ENCODE measurements at regions not wholly inside any gene's neighbourhood (a gene's known extent, or its start where the extent isn't known, plus 50 kb on each side); places are given as distances from the start of the nearest gene placed in this dataset.

DNA sequence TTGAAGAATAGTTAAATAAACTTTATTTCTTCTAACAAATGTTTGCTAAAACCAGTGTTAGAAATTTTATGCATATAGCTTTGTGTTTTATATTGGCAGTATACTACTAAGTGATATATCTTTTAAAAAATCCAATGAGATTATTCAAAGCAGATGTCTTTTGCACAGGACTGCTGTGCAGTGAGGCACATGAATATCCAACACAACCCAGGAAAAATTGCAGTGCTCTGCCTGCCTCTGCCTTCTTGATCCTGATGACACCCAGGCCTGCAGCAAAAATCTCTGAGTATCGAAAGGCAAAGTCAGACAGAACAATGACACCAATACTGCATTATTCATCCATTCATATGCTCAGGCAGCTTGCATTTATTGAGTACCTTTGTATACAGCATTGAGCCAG lies 1076.5 kb upstream of the ARRDC3 start:
- DNase-seq: no peak

DNA sequence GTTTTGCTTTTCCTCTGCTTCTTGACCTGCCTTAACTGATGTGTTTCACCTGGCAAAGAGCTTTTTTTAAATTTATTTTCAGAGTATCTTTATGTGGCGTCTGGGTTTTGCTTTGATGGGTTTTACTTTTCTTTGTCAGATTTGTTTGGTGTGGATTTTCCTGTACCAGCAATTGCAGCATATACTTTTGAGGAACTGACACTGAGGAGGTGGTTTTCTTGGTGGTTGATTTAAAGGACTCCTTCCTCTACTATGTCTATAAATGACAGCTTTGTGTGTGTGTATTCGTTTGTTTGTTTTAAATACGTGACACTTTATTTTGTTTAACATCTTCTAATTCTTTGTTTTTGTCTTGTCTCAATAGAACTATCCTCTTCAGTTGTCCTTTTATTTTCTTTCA lies 1071.9 kb upstream of the ARRDC3 start:
- no peak for DNase-seq

DNA sequence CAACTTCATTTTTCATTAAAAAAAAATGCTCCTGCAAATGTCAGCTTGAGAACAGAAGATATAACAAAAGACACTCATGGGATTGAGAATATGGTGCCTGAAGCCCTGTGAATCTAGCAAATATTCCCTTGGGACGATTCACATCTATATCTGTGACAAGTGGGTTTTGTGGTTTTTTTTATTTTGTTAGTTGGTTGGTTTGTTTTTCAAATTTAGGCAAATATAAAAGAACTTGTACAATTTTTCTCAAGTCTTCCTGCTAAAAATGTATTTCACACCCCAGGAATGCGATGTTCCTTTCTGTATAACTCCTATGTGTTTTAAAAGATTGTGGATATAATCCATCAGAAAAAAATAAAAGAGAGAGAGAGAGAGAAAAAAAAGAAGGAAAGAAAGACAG lies 1061.8 kb upstream of the ARRDC3 start:
- no peak for DNase-seq

DNA sequence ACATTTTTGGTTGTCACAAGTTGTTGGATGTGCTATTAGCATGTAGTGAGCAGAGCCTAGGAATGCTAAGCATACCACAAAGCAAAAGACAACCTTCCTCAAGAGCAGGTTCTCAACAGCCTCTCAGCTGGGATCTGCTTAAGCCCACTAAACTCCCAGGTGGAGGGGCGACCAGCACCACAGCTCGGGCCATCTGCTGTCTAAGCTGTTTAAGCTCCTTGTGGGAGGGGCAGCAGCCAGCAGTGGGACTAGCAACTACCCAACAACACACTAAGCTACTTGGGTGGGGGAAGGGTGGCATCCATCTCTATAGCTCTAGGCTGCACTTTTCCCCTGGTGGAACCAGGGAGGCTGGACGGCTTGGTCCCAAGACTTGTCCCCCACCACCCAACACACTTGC lies 1052.7 kb upstream of the ARRDC3 start:
- no peak for DNase-seq

DNA sequence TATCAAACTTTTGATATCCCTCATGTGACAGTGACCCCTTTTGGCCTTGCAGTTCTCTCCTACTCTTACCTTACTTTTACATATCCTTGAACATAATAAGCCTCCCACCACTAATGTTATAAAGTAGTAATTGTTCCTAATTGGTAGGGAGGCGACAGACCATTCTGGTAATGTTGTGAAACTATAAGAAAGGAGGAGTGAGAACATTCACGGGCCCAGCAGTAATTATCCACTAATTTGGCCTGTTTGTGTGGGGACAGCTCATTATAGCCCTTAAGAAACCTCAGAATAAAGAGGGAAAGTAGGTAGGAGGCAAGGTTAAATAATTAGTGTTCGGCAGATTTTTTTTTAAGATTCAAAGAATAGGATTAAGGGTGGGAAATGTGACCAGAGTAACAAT lies 1046.5 kb upstream of the ARRDC3 start:
- DNase-seq: no peak

DNA sequence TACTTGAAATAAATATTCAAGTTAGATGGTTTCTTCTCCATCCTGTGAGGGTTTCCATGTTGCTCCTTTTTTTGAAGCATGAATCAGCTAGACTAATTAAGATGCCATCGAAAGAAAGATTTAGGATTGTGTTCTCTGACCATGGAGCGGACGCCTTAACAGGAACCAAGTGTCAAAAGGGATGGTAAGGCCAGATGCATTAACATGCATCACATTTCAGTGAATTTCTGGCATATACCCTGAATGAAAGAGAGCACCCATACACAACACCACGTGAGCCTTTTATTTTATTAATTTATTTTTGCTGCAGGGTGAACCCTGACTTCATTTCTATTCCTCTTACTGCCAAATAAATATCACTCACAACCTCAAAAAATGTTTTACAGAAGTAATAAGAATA lies 1045.3 kb upstream of the ARRDC3 start:
- no peak for DNase-seq

DNA sequence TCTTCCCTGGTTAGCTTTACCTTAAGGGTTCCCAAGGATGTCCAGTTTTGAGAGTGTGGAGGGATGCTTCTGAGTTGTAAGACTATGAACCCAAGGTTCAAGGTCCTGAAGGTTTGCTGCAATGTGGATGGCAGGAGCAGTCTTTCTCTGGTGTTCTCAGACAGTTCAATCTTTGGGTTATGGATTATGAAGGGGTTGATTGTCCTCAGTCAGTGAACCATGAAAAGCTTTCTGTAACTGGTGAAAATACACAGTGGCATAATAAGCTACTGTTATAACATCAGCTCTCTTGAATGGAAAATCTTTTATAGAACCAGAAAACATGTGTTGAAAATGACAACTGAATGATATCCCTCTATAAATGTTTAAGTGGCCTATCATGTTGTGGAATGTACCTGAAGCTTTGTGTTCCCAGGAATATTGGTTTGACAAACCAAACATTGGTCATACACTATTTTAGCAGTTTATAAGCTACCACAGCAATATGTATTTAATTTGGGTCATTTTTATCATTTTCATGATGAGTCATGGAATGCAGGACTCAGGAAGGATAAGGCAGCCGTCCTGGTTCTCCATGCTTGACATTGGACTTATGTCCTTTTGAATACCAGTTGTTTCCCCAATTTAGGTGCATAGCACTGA lies 1041.8 kb upstream of the ARRDC3 start:
- DNase-seq: no peak

DNA sequence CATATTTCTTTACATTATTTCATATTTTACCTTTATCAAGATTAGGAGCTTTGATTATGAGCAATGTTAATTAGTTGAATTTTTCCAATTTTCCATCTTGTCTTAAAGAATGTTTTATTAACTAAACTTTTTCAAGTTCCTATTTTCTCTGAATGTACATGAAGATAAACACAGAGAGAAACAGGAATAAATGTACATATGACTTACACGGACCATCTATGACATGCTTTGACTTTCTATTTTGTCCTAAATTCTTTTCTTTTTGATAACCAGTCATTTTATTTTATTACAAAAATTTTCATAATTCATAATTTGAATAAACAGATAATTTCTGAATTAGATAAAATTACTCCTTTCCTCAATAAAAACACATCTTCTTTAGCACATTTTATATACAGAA lies 1038.8 kb upstream of the ARRDC3 start:
- DNase-seq: no peak

DNA sequence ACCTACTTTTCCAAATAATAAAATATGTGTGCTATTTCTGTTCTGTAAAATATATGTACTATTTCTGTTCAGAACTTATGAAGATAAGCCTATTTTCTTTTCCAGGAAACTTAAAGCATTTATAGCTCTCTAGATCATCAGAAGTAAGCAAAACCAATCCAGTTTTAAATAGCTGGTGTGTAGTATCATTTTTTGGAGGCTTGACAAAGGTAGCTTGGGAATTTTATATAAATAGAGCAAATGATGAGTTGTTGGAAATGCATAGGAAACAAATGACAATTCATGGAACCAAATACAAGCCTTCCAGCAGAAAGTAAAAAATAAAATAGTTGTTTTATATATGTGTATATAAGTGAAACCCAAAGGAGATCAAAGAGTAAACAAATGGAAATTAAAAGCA lies 1038.1 kb upstream of the ARRDC3 start:
- DNase-seq: no peak

DNA sequence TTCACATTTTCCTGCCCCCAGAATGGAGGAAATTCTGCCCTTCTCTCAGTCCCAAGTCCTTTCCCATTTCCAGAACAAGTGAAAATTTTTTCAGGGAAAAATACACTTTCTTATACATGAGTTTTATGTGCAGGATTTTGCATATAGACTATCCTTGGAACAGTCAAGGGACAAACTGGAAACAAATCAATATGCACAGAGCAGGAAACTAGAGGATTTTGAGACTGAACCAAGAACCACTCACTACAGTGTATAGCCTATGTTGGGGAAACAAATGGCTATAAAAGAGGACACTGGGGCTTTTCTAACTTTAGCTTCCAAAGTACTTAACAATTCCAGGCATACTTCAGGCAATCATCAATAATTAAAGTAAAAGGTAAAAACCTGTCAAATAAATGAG lies 1036.1 kb upstream of the ARRDC3 start:
- DNase-seq: no peak

DNA sequence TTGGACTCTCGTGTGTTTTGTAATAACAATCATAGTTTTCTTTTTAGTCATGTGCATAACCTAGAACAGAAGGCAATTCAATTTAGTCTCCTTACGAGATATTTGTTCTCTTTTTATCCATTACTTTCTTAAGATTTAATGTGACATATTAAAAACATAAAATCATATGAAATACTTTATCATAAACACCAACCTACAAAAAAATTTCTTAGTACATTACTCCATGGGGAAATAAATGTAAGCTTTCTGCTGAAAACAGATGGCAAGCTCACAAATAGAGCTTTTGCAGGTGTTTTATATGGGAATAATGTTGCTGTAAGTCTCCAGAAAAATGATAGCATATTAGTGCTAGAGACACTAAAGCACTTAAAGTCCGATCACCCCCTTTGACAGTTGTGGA lies 1035.2 kb upstream of the ARRDC3 start:
- DNase-seq: no peak

DNA sequence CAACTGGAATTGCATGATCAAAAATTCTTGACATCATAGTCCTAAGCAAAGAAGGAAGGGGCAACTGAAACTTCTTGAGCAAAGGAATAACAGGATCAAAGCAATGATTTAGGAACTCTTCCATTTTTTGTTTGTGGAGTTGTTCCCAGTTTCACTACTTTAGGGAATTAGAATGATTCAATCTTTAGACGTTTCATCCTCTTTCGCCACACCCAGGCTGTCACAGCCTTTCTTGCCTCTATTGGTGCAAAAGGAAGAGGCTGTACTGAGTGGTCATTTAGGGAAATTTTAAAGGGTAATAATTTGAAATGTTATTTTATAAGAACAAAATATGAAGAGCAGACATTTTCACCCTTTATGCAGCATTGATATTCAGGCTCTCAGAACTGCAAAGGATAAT lies 1026.0 kb upstream of the ARRDC3 start:
- no peak for DNase-seq

DNA sequence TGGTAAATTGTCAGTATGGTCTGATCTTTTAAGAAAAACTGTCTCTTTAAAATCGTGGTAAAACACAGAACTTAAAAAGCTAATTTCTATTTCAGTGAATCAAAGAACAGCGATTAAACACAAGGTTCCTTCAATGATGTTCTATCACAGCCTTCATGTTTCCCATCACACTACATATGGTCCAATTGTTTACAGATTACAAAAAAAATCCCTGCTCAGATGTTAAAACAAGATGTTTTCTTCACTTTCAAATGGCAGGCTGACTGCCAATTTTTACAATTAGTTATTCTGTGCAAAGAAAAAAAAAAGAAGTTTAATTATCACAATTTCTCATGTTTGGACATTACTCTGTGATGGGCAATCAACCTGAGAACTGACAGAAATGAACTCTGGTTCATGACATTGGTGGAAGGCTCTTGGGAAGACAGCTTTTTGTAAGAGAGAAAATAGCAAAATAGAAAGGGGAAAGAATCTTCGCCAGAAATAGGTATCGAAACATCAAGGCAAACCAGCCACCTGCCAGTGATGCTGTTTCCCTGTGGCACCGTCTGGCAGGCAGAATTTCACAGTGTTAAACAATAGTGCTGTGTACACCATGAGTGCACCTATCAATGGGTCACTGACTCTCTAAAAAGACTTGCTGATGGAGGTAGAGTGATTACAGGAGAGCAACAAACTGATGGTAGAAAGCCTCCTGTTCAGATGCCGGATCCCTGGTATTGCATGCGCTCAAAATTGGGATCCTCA lies 1020.0 kb upstream of the ARRDC3 start:
- peak; percentile 32 for DNase-seq

DNA sequence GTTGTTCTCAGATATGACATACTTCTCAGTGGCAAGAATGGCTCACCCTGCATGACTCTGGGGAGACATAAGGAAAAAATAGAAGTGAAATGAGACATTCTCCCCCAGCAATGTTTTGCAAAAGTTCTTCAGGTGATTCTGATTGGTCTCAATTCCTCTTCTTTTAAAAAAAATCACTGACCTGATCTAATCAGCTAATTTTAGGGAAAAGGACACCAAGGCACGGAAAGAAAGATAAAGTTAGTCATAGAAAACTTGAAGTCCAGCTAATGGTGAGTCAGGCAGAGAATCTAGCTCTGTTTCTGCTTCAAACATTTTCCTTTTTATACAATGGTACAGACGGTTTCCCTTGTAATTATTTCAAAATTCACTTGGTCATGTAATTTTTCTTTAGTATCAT lies 1018.9 kb upstream of the ARRDC3 start:
- no peak for DNase-seq

DNA sequence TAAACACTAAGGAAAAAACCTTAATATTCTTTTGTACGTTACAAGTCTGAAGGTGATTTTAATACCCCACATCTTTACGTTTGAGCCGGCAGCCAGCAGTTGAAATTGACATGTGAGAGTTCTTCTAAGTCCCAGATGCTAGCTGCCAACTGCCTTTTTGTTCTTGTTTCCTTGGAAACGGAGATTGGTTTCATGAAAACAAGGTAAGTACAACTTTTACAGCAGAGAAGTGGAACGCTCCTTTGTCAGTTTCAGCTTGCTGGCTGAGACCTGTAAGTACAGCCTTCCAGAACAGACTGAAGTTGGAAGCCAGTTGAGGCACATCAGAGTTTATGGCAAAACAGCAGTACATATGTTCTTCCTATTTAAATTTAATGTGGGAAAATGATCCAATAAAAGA lies 1018.4 kb upstream of the ARRDC3 start:
- DNase-seq: no peak

DNA sequence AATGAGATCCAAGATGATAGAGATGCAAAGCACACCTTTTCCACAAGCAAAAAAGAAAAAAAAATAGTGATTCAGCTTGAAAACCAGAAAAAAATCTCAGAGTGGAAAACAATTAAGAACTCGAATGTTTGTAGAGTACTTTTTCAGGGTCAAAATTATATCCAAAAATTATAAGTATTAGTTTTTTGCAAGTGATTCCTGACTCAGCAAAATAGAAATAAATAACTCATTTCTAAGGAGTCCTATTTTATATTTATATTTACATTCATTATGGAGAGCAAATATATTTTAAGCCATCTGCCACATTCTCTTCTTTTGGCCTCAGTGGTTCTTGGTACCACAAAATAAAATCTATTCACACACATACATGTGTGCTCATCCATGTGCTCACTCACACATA lies 1011.8 kb upstream of the ARRDC3 start:
- DNase-seq: no peak

DNA sequence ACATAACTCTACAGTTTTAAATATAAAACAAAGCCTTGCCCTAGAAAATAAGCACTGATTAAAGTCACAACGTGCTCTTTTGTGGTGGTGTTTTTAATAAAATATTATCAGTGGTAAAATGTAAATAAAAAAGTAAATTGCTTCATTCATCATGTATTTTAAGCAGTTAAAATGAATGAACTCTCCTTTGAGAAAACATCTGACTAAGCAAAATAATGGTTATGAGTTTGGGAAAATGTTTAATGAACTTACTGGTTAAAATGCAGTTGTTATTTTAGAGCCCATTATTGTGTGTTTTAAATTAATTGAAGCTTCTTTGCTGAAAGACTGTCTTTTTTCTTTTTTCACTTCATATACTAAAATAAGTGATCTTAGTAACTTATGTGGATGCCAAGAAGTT lies 1007.5 kb upstream of the ARRDC3 start:
- DNase-seq: no peak

DNA sequence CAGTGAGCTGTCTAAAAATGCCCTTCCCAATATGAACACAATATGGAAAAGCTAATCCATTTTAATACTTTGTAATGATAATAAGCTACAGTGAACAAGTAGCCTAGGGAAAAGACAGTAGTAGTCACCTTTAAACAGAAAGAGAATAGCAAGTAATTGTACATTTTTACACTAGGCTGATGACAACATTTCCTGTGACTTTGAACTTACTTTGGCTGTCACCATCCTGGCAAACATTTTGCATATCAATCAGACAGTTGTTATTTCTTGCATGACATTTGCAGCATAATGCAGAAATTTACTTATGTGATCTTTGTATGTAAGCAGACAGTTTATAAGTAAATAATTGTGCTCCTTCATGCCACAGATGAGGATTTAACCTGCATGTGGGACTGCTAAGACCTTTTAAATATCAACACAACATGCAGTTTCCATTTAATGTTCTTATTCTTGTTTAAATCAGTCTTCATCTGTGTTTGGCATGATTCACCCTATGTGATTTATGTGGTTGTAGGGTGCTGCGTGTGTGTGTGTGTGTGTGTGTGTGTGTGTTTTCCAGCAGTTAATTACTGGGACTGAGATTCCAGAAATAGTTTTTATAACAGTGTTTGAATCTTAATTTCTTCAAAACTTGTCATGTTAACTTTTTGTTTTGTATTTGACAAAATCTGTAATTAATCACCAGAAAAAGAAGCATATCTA lies 997.1 kb upstream of the ARRDC3 start:
- no peak for DNase-seq

DNA sequence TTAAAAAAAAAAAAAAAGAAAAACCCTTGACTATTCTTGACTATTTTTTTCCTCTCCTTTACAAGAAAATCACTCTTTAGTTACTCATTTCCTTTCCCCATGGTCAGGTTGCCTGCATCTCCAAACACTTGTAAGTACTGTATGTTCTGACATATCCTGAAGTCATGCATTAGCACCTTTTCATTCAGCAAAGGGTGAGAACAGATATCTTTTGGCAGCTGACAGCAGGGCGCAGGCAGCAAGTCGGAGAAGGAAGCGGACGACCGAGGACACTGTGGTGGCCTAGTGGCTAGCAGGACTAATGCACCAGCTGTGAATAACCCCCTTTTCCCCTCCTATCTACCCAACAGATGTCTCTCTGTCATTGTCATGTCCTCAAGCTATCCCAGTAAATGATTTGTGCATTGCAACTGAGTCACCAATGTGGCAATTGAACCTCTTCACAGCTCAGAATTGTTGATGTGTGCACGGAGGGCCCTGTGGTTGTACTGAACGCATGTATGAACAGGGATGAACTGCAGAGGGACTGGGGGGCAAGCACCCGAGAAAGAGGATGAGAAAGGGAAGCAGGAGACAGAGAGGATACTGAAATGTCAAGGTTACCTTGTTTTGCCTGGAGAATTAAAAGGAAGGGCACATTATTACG lies 996.0 kb upstream of the ARRDC3 start:
- no peak for DNase-seq

DNA sequence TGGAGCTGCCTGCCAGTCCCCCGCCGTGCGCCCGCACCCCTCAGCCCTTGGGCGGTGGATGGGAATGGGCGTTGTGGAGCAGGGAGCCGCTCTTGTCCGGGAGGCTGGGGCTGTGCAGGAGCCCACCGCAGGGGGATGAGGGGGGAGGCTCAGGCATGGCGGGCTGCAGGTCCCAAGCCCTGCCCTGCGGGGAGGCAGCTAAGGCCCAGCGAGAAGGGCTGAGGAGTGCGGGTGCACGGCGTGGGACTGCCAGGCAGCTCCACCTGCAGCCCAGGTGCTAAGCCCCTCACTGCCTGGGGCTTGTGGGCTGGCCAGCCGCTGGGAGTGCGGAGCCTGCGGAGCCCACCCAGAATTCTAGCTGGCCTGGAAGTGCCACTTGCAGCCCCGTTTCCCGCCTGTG lies 991.7 kb upstream of the ARRDC3 start:
- no peak for DNase-seq

DNA sequence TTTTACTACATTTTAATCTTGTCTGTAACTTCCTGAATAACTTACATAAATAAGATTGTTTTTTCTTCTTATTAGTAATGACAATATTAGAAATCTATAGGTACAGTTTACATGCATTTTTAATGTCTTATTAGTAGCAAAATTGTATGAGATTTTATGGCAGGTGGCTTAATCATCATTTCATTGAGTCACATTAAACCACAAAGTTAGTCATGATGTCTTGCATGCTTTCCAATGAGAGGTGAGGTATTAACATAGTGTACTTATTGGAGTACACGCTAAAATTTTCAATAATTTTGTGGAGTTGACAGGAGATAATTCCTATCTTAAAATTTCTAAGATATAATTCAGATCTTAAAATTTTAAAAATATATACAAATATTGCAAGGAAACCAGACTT lies 989.6 kb upstream of the ARRDC3 start:
- no peak for DNase-seq

DNA sequence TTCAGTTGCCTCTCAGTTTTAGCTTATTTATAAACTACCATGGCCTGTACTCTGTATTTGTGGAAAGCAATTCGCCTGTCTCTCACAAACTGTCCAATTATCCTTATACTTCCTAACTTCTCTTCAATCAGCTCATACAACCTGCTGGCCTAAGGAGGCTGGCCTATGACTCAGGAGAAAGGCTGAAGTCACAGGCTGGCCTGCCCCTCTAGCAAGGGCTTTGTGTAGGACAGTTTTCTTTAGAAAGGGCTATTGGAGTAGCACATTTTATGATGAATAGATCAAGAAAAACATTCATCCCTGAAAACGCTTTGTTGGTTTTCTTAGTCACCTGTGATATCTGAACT lies 988.7 kb upstream of the ARRDC3 start:
- DNase-seq: no peak

DNA sequence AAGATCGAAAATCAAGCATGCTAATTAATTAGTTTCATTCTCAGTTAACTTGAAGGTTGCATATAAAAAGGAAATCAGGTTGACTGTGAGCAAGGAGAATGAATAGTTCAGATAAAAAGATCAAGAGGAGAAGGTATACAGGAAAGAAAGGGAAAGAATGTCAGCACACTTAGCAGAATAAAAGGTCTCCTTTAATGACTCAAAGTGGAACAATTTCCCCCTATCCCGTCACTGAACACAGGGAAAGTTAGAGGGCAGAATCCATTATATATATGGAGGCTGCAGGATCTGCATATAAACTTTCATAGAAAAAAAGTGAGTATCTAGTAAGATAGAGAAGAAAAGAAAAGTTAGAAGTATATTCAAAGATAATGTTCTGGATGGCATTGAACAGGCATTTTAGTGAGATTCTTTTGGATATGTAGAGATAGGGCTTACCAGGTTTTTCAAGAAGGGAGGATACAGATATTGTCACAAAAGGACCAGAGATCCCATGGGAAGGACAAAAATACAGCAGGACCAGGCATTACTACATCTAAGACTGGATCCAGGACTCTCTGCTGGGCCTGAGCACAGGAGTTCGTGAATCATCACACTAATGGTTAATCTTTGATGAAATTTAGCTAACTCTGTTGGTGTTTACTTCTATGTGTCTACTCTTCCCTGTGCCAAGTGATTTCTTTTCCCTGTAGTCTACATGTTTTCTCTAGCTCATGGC lies 988.2 kb upstream of the ARRDC3 start:
- no peak for DNase-seq

All from DMS153 (cell line).